Tibial nerve (tissue), 4 donors: ENCODE measurements at regions not wholly inside any gene's neighbourhood (a gene's known extent, or its start where the extent isn't known, plus 50 kb on each side); places are given as distances from the start of the nearest gene placed in this dataset.
A peak's percentile ranks its signal among the peaks of the same experiment; 100 is the strongest.

Source experiments
- DNase-seq, 2 donors: peaks; one replicate each; pipeline ENCODE4 v3.0.0-alpha.2; 2019; ENCODE audit warnings: low spot score in 2 of 2
- H3K27ac ChIP-seq, 4 donors: fragments of 200-600 bp; sonication (generic) in 3 of 4; one replicate each; pipeline ENCODE4 v1.5.1; 2017 to 2019; ENCODE audit warnings: mild to moderate bottlenecking in 1 of 4
- H3K27me3 ChIP-seq, 2 donors: fragments of 200-600 bp; sonication (generic) in 1 of 2; one replicate each; pipeline versions ENCODE4 v1.5.1 to v1.6.0; 2017 to 2019
- H3K36me3 ChIP-seq, 3 donors: fragments of 200-600 bp; sonication (generic); one replicate each; pipeline ENCODE4 v1.5.1; 2018 to 2019
- H3K4me1 ChIP-seq, 4 donors: fragments of 200-600 bp; sonication (generic) in 3 of 4; one replicate each; pipeline ENCODE4 v1.5.1; 2017 to 2019
- H3K4me3 ChIP-seq, 4 donors: fragments of 200-600 bp; sonication (generic) in 3 of 4; one replicate each; pipeline ENCODE4 v1.5.1; 2017 to 2019; ENCODE audit warnings: mild to moderate bottlenecking in 1 of 4, moderate library complexity in 1 of 4
- H3K9me3 ChIP-seq, 4 donors: fragments of 200-600 bp; sonication (generic) in 3 of 4; one replicate each; pipeline ENCODE4 v1.5.1; 2017 to 2019
- CTCF ChIP-seq, 5 experiments: fragments of 200-600 bp in 3 of 5; fragments of 450-650 bp in 2 of 5; sonication (generic) in 3 of 5; IDR thresholded peaks; one replicate each; pipeline ENCODE4 v1.5.1; 2016 to 2019; ENCODE audit warnings: antibody characterized with exemption in 5 of 5, mild to moderate bottlenecking in 3 of 5, moderate library complexity in 2 of 5
- EP300 ChIP-seq, 2 donors: sonication (generic); formaldehyde crosslinking; IDR thresholded peaks; one replicate each; pipeline ENCODE4 v1.6.1; 2017; ENCODE audit warnings: antibody characterized with exemption in 2 of 2, mild to moderate bottlenecking in 1 of 2
- POLR2A ChIP-seq, 2 donors: fragments of 450-650 bp; IDR thresholded peaks; one replicate each; pipeline ENCODE4 v1.6.1; 2017; ENCODE audit warnings: antibody characterized with exemption in 2 of 2, mild to moderate bottlenecking in 2 of 2, moderate library complexity in 2 of 2
- WGBS, 2 donors: methylation state at CpG; one replicate each; pipeline ENCODE4 v1.1.5; 2018; 5-methylcytosine and 5-hydroxymethylcytosine counted together

DNA sequence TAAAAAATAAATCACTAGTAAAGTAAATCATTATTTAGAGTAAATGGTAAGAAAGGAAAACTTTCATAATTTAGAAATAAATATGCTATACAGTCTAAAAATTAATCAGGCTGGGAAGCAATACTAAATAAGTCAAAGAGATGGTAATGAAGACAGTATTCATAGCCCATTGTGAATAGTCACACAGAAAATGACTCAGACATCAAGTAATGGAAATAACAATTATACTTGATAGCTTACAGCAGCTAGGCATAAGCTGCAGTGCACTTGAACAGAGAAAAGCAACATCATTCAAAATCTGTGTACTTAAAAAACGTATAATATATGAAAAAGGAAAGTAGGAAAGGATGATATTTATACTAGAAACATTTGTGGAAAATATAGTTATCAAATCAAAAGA lies 642.5 kb upstream of the GNPDA2 start:
- 25 to 48% methylated on average over 1 of the region's 1 CpG for WGBS, 2 donors
- peaks cover 0 to 4% (median 0%) of the 10 kb centered on the region in 4 donors for H3K9me3 ChIP-seq
- DNase-seq: no peak
- TF ChIP-seq POLR2A (IDR thresholded peaks at IDR 0.05): no peak
- no peak for TF ChIP-seq CTCF (IDR thresholded peaks at IDR 0.05)
- TF ChIP-seq EP300 (IDR thresholded peaks at IDR 0.05): no peak
- H3K27me3 ChIP-seq: no peaks in the 10 kb centered on the region
- H3K36me3 ChIP-seq: no peaks in the 10 kb centered on the region
- H3K4me1 ChIP-seq: no peaks in the 10 kb centered on the region
- H3K27ac ChIP-seq: no peak overlapping the region
- no peak overlapping the region for H3K4me3 ChIP-seq

GRCh38 chr4:45363931-45364330 lies 637.6 kb upstream of the GNPDA2 start:
- H3K27me3 ChIP-seq: no peaks in the 10 kb centered on the region
- WGBS, 2 donors: 76 to 79% methylated on average over 3 of the region's 3 CpGs
- peaks cover 0 to 7% (median 2%) of the 10 kb centered on the region in 4 donors for H3K9me3 ChIP-seq
- no peak overlapping the region for H3K27ac ChIP-seq
- H3K36me3 ChIP-seq: no peaks in the 10 kb centered on the region
- no peaks in the 10 kb centered on the region for H3K4me1 ChIP-seq
- no peak for DNase-seq
- H3K4me3 ChIP-seq: no peak overlapping the region
- TF ChIP-seq EP300 (IDR thresholded peaks at IDR 0.05) (no peak), CTCF (IDR thresholded peaks at IDR 0.05) (no peak), POLR2A (IDR thresholded peaks at IDR 0.05) (no peak)

DNA sequence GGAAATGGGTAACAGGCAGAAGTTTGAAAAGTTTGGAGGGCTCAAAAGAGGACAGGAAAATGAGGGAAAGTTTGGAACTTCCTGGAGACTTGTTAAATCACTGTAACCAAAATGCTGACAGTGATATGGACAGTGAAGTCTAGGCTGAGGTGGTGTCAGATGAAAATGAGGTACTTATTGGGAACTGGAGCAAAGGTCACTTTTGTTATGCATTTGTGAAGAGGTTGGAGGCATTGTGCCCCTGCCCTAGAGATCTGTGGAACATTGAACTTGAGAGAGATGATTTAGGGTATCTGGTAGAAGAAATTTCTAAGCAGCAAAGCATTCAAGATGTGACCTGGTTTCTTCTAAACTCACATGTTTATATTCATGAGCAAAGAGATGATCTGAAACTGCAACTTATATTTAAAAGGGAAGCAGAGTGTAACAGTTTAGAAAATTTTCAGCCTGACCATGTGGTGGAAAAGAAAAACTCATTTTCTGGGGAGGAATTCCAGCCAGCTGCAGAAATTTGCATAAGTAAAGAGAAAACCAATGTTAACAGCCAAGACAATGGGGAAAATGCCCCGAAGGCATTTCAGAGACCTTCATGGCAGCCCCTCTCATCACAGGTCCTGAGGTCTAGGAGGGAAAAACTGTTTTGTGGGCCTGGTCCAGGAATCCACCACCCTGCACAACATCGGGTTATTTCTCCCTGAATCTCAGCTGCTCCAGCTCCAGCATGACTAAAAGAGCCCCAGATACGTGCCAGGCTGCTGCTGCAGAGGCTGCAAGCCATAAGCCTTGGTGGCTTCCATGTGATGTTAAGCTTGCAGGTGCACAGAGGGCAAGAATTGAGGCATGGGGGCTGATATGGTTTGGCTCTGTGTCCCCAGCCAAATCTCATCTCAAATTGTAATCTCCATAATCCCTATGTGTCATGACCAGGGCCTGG lies 632.5 kb upstream of the GNPDA2 start:
- Histone ChIP-seq H3K36me3 (no peaks in the 10 kb centered on the region), H3K4me3 (no peak overlapping the region), H3K9me3 (peaks cover 0 to 7% (median 0%) of the 10 kb centered on the region in 4 donors), H3K27ac (no peak overlapping the region), H3K27me3 (no peaks in the 10 kb centered on the region), H3K4me1 (no peaks in the 10 kb centered on the region)
- DNase-seq: no peak
- TF ChIP-seq EP300 (IDR thresholded peaks at IDR 0.05) (no peak), CTCF (IDR thresholded peaks at IDR 0.05) (no peak), POLR2A (IDR thresholded peaks at IDR 0.05) (no peak)
- 66 to 78% methylated on average over 3 of the region's 3 CpGs for WGBS, 2 donors

DNA sequence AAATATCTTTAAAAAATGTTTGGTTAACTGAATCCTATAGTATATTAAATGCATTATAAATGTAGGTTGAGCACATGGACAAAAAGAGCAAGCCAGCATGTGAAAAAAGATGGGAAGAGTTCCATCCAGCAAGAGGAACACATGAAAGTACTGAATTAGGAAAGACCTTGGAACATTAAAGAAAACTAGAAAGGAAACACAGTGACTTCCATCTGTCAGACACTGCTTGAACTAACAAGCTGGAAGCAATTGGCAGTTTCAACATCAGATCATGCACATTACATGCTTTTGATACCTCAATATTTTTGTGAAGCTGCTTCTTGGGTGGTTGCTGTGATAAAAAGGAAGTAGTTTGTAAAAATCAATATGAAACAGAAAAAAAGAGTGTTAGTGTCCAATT lies 626.8 kb upstream of the GNPDA2 start:
- no peak for DNase-seq
- H3K36me3 ChIP-seq: no peaks in the 10 kb centered on the region
- TF ChIP-seq CTCF (IDR thresholded peaks at IDR 0.05) (no peak), EP300 (IDR thresholded peaks at IDR 0.05) (no peak), POLR2A (IDR thresholded peaks at IDR 0.05) (no peak)
- H3K4me3 ChIP-seq: no peak overlapping the region
- no peak overlapping the region for H3K27ac ChIP-seq
- no peaks in the 10 kb centered on the region for H3K9me3 ChIP-seq
- H3K27me3 ChIP-seq: no peaks in the 10 kb centered on the region
- peaks cover 0 to 15% (median 1%) of the 10 kb centered on the region in 4 donors for H3K4me1 ChIP-seq

DNA sequence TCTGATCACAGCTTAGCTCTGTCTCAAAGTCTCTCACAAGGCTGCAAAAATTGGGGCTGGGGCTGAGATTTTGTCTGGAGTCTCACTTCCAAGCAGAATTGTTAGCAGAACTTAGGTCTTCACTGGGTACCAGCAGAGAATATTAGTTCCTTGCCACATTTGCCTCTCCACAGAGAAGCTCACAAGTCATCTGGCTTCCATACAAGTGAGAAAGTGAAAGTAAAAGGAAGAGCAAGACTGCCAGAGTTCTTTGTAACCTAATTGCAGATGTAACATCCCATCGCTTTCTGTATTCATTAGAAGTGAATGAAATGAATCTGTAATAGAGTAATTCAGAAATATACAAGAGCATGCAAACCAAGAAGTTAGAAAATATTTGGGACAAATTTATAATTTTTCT lies 624.1 kb upstream of the GNPDA2 start:
- Histone ChIP-seq H3K27me3 (no peaks in the 10 kb centered on the region), H3K36me3 (no peaks in the 10 kb centered on the region), H3K9me3 (no peaks in the 10 kb centered on the region), H3K4me1 (peaks cover 0 to 15% (median 1%) of the 10 kb centered on the region in 4 donors), H3K27ac (peak overlapping the region in 3 of 4 donors; percentile 32 to 45 (median 44)), H3K4me3 (peak overlapping the region; percentile 8 to 37 (median 20))
- TF ChIP-seq EP300 (IDR thresholded peaks at IDR 0.05) (no peak), CTCF (IDR thresholded peaks at IDR 0.05) (no peak), POLR2A (IDR thresholded peaks at IDR 0.05) (no peak)
- no peak for DNase-seq
- WGBS, 2 donors: 4 to 12% methylated on average over 1 of the region's 1 CpG
